ENCODE measurements at regions not wholly inside any gene's neighbourhood (a gene's known extent, or its start where the extent isn't known, plus 50 kb on each side); places are given as distances from the start of the nearest gene placed in this dataset.

DNA sequence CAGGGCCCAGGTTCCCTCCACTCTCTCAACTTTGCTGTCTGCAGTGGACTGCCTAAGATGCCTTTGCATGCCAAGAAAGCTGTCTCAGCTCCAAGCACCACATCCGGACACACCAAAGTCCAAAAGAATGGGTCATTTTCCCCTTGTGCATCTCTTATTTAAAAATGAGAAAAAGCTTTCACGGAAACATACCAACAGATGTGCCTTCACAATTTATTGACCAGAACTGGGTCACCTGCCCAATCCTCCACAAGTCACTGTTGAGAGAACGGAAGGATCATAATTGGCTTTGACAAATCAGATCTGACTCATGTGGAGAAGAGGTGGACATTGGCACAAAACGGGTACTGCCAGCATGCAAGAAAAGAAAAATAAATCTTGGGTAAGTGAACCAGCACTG, 258.3 kb downstream of the SNX13 start:
- H3K9me2 ChIP-seq (replicated peaks; ENCODE audit: low read depth, low read length) = no peaks in the 10 kb centered on the region
- no peak for TF ChIP-seq EZH2phosphoT487 (IDR thresholded peaks at IDR 0.05; ENCODE audit: borderline replicate concordance)
- TF ChIP-seq, protein P1, sequence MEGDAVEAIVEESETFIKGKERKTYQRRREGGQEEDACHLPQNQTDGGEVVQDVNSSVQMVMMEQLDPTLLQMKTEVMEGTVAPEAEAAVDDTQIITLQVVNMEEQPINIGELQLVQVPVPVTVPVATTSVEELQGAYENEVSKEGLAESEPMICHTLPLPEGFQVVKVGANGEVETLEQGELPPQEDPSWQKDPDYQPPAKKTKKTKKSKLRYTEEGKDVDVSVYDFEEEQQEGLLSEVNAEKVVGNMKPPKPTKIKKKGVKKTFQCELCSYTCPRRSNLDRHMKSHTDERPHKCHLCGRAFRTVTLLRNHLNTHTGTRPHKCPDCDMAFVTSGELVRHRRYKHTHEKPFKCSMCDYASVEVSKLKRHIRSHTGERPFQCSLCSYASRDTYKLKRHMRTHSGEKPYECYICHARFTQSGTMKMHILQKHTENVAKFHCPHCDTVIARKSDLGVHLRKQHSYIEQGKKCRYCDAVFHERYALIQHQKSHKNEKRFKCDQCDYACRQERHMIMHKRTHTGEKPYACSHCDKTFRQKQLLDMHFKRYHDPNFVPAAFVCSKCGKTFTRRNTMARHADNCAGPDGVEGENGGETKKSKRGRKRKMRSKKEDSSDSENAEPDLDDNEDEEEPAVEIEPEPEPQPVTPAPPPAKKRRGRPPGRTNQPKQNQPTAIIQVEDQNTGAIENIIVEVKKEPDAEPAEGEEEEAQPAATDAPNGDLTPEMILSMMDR (conservative IDR thresholded peaks at IDR 0.05; ENCODE audit: low read length) = no peak
- H4K20me1 ChIP-seq (ENCODE audit: insufficient read depth, low read length, poor library complexity, severe bottlenecking) = no peaks in the 10 kb centered on the region
- no peak overlapping the region for H3K4me3 ChIP-seq (ENCODE audit: low read length, poor library complexity, severe bottlenecking)
- H2AFZ ChIP-seq (ENCODE audit: low read length) = no peak overlapping the region
- no peaks in the 10 kb centered on the region for H3K79me2 ChIP-seq (ENCODE audit: insufficient read depth, low read length)
- no peaks in the 10 kb centered on the region for H3F3A ChIP-seq (ENCODE audit: low read depth)
- H3K9me3 ChIP-seq (ENCODE audit: insufficient read depth, low read depth, low read length) = no peaks in the 10 kb centered on the region
- no peak overlapping the region for H3K4me2 ChIP-seq (ENCODE audit: low read depth, low read length, poor library complexity, severe bottlenecking)
- no peak overlapping the region for H3K9ac ChIP-seq (ENCODE audit: low read depth, low read length, poor library complexity, severe bottlenecking)
- no peaks in the 10 kb centered on the region for H3K36me3 ChIP-seq (ENCODE audit: insufficient read depth, low read length)
- H3K4me1 ChIP-seq (ENCODE audit: insufficient read depth, low read length, poor library complexity, severe bottlenecking) = no peaks in the 10 kb centered on the region
- H3K27me3 ChIP-seq (ENCODE audit: insufficient read depth, low read length, poor library complexity, severe bottlenecking) = no peaks in the 10 kb centered on the region

DNA sequence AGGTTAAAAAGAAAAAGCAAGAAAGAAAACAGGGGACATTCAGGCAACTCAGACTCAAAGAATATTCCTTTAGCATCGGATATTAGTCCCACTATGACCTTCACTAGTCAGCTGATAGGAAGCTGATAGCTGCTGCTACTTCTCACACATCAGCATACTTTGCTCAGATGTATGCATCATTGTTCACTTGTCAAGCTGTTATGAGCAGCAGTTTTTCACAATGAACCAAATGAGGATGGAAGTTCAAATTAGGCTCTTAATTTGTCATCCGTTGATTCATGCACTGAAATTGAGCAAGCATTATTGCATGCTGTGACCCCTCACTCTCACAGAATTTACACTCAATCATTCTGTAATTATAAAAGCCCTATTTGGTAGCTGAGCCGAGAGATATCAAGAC, 257.7 kb downstream of the SNX13 start:
- Histone ChIP-seq H3K9me3 (ENCODE audit: insufficient read depth, low read depth, low read length) (no peaks in the 10 kb centered on the region), H3K4me2 (ENCODE audit: low read depth, low read length, poor library complexity, severe bottlenecking) (no peak overlapping the region), H3K27me3 (ENCODE audit: insufficient read depth, low read length, poor library complexity, severe bottlenecking) (no peaks in the 10 kb centered on the region), H3F3A (ENCODE audit: low read depth) (no peaks in the 10 kb centered on the region), H3K4me1 (ENCODE audit: insufficient read depth, low read length, poor library complexity, severe bottlenecking) (no peaks in the 10 kb centered on the region), H3K9ac (ENCODE audit: low read depth, low read length, poor library complexity, severe bottlenecking) (no peak overlapping the region), H3K9me2 (replicated peaks; ENCODE audit: low read depth, low read length) (no peaks in the 10 kb centered on the region), H4K20me1 (ENCODE audit: insufficient read depth, low read length, poor library complexity, severe bottlenecking) (no peaks in the 10 kb centered on the region), H3K79me2 (ENCODE audit: insufficient read depth, low read length) (no peaks in the 10 kb centered on the region), H2AFZ (ENCODE audit: low read length) (no peak overlapping the region), H3K4me3 (ENCODE audit: low read length, poor library complexity, severe bottlenecking) (no peak overlapping the region), H3K36me3 (ENCODE audit: insufficient read depth, low read length) (no peaks in the 10 kb centered on the region)
- TF ChIP-seq, protein P1 (conservative IDR thresholded peaks at IDR 0.05; ENCODE audit: low read length) = no peak
- TF ChIP-seq EZH2phosphoT487 (IDR thresholded peaks at IDR 0.05; ENCODE audit: borderline replicate concordance) = no peak

DNA sequence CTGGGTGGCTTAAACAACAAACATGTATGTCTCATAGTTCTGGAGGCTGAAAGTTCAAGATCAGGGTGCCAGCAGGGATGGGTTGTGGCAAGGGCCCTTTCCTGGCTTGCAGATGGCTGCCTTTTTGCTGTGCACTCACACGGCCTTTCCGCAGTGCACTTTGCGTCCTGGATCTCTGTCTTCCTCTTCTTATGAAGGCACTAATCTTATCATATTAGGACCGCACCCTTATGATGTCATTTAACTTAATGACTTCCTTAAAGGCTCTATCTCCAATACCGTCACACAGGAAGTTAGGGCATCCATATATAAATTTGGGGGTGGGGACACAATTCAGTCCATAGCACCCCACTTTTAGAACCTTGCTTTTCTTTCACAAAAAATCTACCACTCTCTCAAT, 255.2 kb downstream of the SNX13 start:
- H2AFZ ChIP-seq (ENCODE audit: low read length) = no peak overlapping the region

More for the DNA sequence above, 255.2 kb downstream of the SNX13 start:
- Histone ChIP-seq H3K9me2 (replicated peaks; ENCODE audit: low read depth, low read length) (no peaks in the 10 kb centered on the region), H3K4me3 (ENCODE audit: low read length, poor library complexity, severe bottlenecking) (no peak overlapping the region), H3K36me3 (ENCODE audit: insufficient read depth, low read length) (no peaks in the 10 kb centered on the region), H3K4me1 (ENCODE audit: insufficient read depth, low read length, poor library complexity, severe bottlenecking) (no peaks in the 10 kb centered on the region), H4K20me1 (ENCODE audit: insufficient read depth, low read length, poor library complexity, severe bottlenecking) (no peaks in the 10 kb centered on the region), H3K9me3 (ENCODE audit: insufficient read depth, low read depth, low read length) (no peaks in the 10 kb centered on the region), H3K79me2 (ENCODE audit: insufficient read depth, low read length) (no peaks in the 10 kb centered on the region), H3F3A (ENCODE audit: low read depth) (no peaks in the 10 kb centered on the region), H3K9ac (ENCODE audit: low read depth, low read length, poor library complexity, severe bottlenecking) (no peak overlapping the region), H3K27me3 (ENCODE audit: insufficient read depth, low read length, poor library complexity, severe bottlenecking) (no peaks in the 10 kb centered on the region), H3K4me2 (ENCODE audit: low read depth, low read length, poor library complexity, severe bottlenecking) (no peak overlapping the region)
- no peak for TF ChIP-seq EZH2phosphoT487 (IDR thresholded peaks at IDR 0.05; ENCODE audit: borderline replicate concordance)
- TF ChIP-seq, protein P1 (conservative IDR thresholded peaks at IDR 0.05; ENCODE audit: low read length) = no peak

Measured in Loucy (cell line).